Neural cell (in vitro differentiated cells): ENCODE measurements at regions not wholly inside any gene's neighbourhood (a gene's known extent, or its start where the extent isn't known, plus 50 kb on each side); places are given as distances from the start of the nearest gene placed in this dataset.

Experiments
- H2AFZ ChIP-seq: fragments of 200-600, 300-800 bp; sonication (generic), shearing (Covaris generic); 2 replicates; pipeline ENCODE4 v1.6.0; 2014; ENCODE audit warnings: low read depth, mild to moderate bottlenecking, antibody characterized with exemption, low read length, moderate library complexity
- H3F3A ChIP-seq: fragments of 200-600 bp; shearing (Covaris generic); 2 replicates; pipeline ENCODE4 v1.6.1; 2016; ENCODE audit warnings: mild to moderate bottlenecking, moderate library complexity, mixed read lengths, antibody characterized with exemption, low read length; ENCODE audit not compliant: insufficient read depth, poor library complexity, severe bottlenecking
- H3K27ac ChIP-seq: fragments of 200-600, 300-800 bp; sonication (generic), shearing (Covaris generic); 2 replicates; pipeline ENCODE4 v1.5.1; 2014; ENCODE audit warnings: mild to moderate bottlenecking, low read length, moderate library complexity
- H3K27me3 ChIP-seq: fragments of 300-800, 200-600 bp; sonication (generic), shearing (Covaris generic); 2 replicates; pipeline ENCODE4 v1.6.0; 2014; ENCODE audit warnings: mild to moderate bottlenecking, low read depth, low read length, moderate library complexity; ENCODE audit not compliant: insufficient read depth
- H3K36me3 ChIP-seq: fragments of 300-800, 200-600 bp; sonication (generic), shearing (Covaris generic); 2 replicates; pipeline ENCODE4 v1.5.1; 2014; ENCODE audit warnings: mild to moderate bottlenecking, antibody characterized with exemption, low read length, moderate library complexity; ENCODE audit not compliant: insufficient read depth
- H3K4me2 ChIP-seq: fragments of 300-800, 200-600 bp; sonication (generic), shearing (Covaris generic); 2 replicates; pipeline ENCODE4 v1.6.0; 2014; ENCODE audit warnings: mild to moderate bottlenecking, low read length
- H3K4me3 ChIP-seq: fragments of 300-800, 200-600 bp; sonication (generic), shearing (Covaris generic); 2 replicates; pipeline ENCODE4 v1.5.1; 2014; ENCODE audit warnings: mild to moderate bottlenecking, low read length, moderate library complexity
- H3K79me2 ChIP-seq: fragments of 200-600 bp; shearing (Covaris generic); replicated peaks from 2 replicates; pipeline ENCODE4 v1.6.0; 2014; ENCODE audit warnings: mild to moderate bottlenecking, low read length, moderate library complexity; ENCODE audit not compliant: insufficient read depth
- H3K9ac ChIP-seq: fragments of 300-800, 200-600 bp; sonication (generic), shearing (Covaris generic); 2 replicates; pipeline ENCODE4 v1.6.1; 2016; ENCODE audit warnings: mild to moderate bottlenecking, low read length, mixed read lengths
- H3K9me2 ChIP-seq: fragments of 200-600 bp; shearing (Covaris generic); 2 replicates; pipeline ENCODE4 v1.6.1; 2016; ENCODE audit warnings: mild to moderate bottlenecking, low read length, mixed read lengths; ENCODE audit not compliant: insufficient read depth
- H3K9me3 ChIP-seq: fragments of 200-600, 300-800 bp; sonication (generic), shearing (Covaris generic); 2 replicates; pipeline ENCODE4 v1.6.1; 2016; ENCODE audit warnings: mild to moderate bottlenecking, mixed run types, low read length, moderate library complexity, mixed read lengths
- H4K20me1 ChIP-seq: fragments of 200-600 bp; shearing (Covaris generic); 2 replicates; pipeline ENCODE4 v1.6.1; 2016; ENCODE audit warnings: mild to moderate bottlenecking, mixed run types; ENCODE audit not compliant: insufficient read depth
- CTCF ChIP-seq: fragments of 450-650 bp; IDR thresholded peaks from 2 replicates; pipeline ENCODE4 v1.5.1; 2014; ENCODE audit warnings: antibody characterized with exemption, mild to moderate bottlenecking, moderate library complexity; ENCODE audit not compliant: poor library complexity, severe bottlenecking
- EP300 ChIP-seq: fragments of 450-650 bp; conservative IDR thresholded peaks from 2 replicates; pipeline ENCODE4 v1.6.1; 2014; ENCODE audit warnings: antibody characterized with exemption, mild to moderate bottlenecking, moderate library complexity; ENCODE audit not compliant: poor library complexity, severe bottlenecking
- EZH2 ChIP-seq: fragments of 200-600, 300-800 bp; shearing (Covaris generic), sonication (generic); IDR thresholded peaks from 2 replicates; pipeline ENCODE4 v1.6.1; 2014; ENCODE audit warnings: antibody characterized with exemption, low read length, borderline replicate concordance, mild to moderate bottlenecking; ENCODE audit not compliant: insufficient read depth, poor library complexity, severe bottlenecking
- MXI1 ChIP-seq: fragments of 450-650 bp; conservative IDR thresholded peaks from 2 replicates; pipeline ENCODE4 v1.6.1; 2014; ENCODE audit warnings: antibody characterized with exemption, mild to moderate bottlenecking; ENCODE audit not compliant: poor library complexity, severe bottlenecking
- POLR2AphosphoS5 ChIP-seq: IDR thresholded peaks from 2 replicates; pipeline ENCODE4 v1.6.1; 2012
- RAD21 ChIP-seq: fragments of 450-650 bp; conservative IDR thresholded peaks from 2 replicates; pipeline ENCODE4 v1.6.1; 2014; ENCODE audit warnings: antibody characterized with exemption, mild to moderate bottlenecking, moderate library complexity
- SMC3 ChIP-seq: fragments of 450-650 bp; conservative IDR thresholded peaks from 2 replicates; pipeline ENCODE4 v1.6.1; 2014; ENCODE audit warnings: antibody characterized with exemption, mild to moderate bottlenecking, moderate library complexity; ENCODE audit not compliant: poor library complexity
- TAF1 ChIP-seq: IDR thresholded peaks from 2 replicates; pipeline ENCODE4 v1.6.1; 2012; ENCODE audit warnings: low read depth
- TF ChIP-seq, protein P1 (sequence below): IDR thresholded peaks from 2 replicates; pipeline ENCODE4 v1.6.1; 2012; ENCODE audit warnings: borderline replicate concordance

DNA sequence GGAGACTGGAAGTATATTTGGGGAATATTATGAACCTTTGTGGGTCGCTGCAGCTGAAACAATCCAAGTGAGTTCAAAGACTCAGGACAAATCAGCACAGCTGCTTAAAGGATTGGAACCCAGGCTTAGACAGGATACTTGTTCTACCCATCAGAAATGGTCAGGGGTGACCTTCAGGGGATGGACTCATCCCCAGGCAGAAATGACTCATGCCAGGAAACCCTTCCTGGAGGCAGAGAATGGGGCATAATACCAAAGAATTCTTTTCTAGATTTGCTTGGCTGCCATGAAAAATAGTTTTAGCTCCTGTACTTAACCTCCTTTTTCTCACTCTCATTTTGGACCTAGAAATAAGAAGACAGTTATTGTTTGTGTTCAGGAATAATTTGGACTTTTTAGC, 425.5 kb downstream of the TSN start:
- Histone ChIP-seq H4K20me1 (no peaks in the 10 kb centered on the region), H3K9me3 (peaks cover 4% of the 10 kb centered on the region), H3K9me2 (no peaks in the 10 kb centered on the region), H3K4me3 (no peak overlapping the region), H2AFZ (no peak overlapping the region), H3K9ac (no peak overlapping the region), H3K36me3 (no peaks in the 10 kb centered on the region), H3K27me3 (no peaks in the 10 kb centered on the region), H3K27ac (no peak overlapping the region), H3F3A (no peaks in the 10 kb centered on the region), H3K4me2 (no peak overlapping the region), H3K79me2 (no peaks in the 10 kb centered on the region)
- no peak for TF ChIP-seq EZH2
- TF ChIP-seq EP300: no peak
- TF ChIP-seq, protein P1, sequence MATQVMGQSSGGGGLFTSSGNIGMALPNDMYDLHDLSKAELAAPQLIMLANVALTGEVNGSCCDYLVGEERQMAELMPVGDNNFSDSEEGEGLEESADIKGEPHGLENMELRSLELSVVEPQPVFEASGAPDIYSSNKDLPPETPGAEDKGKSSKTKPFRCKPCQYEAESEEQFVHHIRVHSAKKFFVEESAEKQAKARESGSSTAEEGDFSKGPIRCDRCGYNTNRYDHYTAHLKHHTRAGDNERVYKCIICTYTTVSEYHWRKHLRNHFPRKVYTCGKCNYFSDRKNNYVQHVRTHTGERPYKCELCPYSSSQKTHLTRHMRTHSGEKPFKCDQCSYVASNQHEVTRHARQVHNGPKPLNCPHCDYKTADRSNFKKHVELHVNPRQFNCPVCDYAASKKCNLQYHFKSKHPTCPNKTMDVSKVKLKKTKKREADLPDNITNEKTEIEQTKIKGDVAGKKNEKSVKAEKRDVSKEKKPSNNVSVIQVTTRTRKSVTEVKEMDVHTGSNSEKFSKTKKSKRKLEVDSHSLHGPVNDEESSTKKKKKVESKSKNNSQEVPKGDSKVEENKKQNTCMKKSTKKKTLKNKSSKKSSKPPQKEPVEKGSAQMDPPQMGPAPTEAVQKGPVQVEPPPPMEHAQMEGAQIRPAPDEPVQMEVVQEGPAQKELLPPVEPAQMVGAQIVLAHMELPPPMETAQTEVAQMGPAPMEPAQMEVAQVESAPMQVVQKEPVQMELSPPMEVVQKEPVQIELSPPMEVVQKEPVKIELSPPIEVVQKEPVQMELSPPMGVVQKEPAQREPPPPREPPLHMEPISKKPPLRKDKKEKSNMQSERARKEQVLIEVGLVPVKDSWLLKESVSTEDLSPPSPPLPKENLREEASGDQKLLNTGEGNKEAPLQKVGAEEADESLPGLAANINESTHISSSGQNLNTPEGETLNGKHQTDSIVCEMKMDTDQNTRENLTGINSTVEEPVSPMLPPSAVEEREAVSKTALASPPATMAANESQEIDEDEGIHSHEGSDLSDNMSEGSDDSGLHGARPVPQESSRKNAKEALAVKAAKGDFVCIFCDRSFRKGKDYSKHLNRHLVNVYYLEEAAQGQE: no peak
- TF ChIP-seq CTCF: no peak
- TF ChIP-seq SMC3: no peak
- no peak for TF ChIP-seq MXI1
- no peak for TF ChIP-seq TAF1
- TF ChIP-seq RAD21: no peak

DNA sequence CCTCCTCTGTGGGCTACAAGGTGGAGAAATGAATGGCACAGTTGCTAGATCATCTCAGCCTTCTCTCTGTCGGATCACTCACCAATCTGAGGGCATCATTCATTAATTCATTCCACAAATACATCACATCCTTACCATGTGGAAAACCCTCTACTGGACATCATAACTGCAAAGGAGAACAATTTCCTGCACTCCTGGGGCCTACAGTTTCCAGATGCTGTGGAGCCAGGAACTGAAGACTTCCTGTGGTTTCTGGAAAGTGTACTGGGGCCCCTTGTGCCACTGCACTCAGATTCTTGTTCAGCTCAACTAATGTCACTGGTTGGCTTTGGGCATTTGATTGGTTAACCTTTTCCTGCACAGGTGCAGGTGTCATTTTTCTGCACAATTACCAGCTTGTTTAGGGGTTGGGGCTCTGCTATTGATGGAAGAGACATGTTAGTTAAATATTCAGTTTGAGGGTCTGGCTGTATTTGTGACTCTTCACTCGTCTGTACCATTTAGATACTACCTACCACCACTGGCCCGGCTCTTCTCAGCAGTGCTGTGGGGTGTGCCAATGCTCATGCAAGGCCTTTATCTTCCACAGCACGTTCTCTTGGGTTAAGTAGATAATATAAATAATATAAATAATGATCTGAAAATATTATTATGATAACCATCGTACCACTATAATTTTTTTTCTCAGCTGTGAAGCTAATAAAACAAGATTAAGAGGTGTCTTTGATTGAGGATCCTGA, 427.3 kb downstream of the TSN start:
- H4K20me1 ChIP-seq: no peaks in the 10 kb centered on the region
- no peaks in the 10 kb centered on the region for H3F3A ChIP-seq
- H2AFZ ChIP-seq: no peak overlapping the region
- no peaks in the 10 kb centered on the region for H3K36me3 ChIP-seq
- H3K4me2 ChIP-seq: no peak overlapping the region
- TF ChIP-seq POLR2AphosphoS5: no peak
- no peak for TF ChIP-seq SMC3
- TF ChIP-seq, protein P1: no peak
- TF ChIP-seq EZH2: no peak
- TF ChIP-seq TAF1: no peak
- no peak for TF ChIP-seq MXI1
- TF ChIP-seq CTCF: no peak
- no peak for TF ChIP-seq RAD21
- no peak for TF ChIP-seq EP300
- H3K9me2 ChIP-seq: no peaks in the 10 kb centered on the region
- H3K9me3 ChIP-seq: peaks cover 4% of the 10 kb centered on the region
- no peaks in the 10 kb centered on the region for H3K79me2 ChIP-seq
- H3K27ac ChIP-seq: no peak overlapping the region
- no peaks in the 10 kb centered on the region for H3K27me3 ChIP-seq
- H3K4me3 ChIP-seq: no peak overlapping the region
- H3K9ac ChIP-seq: no peak overlapping the region
